ENCODE measurements at regions not wholly inside any gene's neighbourhood (a gene's known extent, or its start where the extent isn't known, plus 50 kb on each side); places are given as distances from the start of the nearest gene placed in this dataset.

DNA sequence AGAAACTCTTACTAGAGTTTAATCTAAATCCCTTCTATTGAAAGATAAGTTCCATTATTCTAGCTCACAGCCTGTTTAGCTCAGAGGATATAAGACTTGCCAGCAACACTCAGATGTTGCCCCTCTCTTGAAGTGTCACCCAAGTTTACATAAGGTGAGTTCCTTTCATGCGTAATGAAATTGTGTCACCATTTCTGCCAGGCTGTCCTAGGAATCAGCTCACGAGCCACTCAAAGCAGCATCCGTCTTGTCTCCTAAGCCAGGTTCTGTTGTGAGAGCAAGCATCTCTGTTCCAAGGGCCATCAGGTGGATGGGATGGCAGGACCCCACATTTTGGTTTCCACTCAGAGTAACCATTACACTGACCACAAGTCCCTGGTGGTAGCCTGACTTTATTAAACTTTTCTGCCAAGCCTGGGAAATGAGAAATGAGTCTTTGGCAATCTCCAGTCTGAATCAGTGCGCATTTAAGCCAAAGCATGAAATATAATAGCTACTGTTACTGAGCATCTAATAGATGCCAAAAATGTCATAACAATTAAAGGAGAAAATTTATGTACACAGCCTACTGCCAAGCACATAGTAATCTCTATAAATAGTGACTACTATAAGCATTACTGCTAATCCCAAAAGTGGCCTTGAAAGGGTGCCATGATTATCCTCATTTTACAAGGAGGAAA is 179.6 kb upstream of the MIR17HG start:
- no peaks in the 10 kb centered on the region for H3K36me3 ChIP-seq
- no peaks in the 10 kb centered on the region for H3K27me3 ChIP-seq (ENCODE audit: low read depth)
- TF ChIP-seq, protein P1, sequence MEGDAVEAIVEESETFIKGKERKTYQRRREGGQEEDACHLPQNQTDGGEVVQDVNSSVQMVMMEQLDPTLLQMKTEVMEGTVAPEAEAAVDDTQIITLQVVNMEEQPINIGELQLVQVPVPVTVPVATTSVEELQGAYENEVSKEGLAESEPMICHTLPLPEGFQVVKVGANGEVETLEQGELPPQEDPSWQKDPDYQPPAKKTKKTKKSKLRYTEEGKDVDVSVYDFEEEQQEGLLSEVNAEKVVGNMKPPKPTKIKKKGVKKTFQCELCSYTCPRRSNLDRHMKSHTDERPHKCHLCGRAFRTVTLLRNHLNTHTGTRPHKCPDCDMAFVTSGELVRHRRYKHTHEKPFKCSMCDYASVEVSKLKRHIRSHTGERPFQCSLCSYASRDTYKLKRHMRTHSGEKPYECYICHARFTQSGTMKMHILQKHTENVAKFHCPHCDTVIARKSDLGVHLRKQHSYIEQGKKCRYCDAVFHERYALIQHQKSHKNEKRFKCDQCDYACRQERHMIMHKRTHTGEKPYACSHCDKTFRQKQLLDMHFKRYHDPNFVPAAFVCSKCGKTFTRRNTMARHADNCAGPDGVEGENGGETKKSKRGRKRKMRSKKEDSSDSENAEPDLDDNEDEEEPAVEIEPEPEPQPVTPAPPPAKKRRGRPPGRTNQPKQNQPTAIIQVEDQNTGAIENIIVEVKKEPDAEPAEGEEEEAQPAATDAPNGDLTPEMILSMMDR (IDR thresholded peaks at IDR 0.05), result no peak
- ATAC-seq (no peak), DNase-seq (no peak)
- no peaks in the 10 kb centered on the region for H3K9me3 ChIP-seq
- no peak overlapping the region for H3K4me3 ChIP-seq
- intact Hi-C loops (cut with DNase I), result no loop called here
- H3K27ac ChIP-seq, result no peak overlapping the region
- no peaks in the 10 kb centered on the region for H3K4me1 ChIP-seq

DNA sequence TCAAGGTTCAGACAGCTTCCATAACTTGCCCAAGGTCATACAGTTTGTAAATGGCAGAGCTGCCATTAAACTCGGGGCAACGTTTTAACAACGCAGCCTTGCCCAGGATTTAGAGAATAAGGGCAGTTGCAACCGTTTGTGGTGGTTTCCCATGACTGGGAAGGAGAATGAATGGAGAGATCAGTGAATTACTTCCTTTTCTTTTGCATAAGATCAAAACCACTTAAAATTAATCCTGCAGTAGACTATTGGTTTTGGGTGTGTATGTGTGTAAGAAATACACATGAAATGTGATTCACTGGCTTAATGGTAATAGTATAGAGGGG is 179.1 kb upstream of the MIR17HG start:
- no peak for ATAC-seq
- intact Hi-C loops (cut with DNase I), result no loop called here
- H3K4me3 ChIP-seq, result no peak overlapping the region

DNA sequence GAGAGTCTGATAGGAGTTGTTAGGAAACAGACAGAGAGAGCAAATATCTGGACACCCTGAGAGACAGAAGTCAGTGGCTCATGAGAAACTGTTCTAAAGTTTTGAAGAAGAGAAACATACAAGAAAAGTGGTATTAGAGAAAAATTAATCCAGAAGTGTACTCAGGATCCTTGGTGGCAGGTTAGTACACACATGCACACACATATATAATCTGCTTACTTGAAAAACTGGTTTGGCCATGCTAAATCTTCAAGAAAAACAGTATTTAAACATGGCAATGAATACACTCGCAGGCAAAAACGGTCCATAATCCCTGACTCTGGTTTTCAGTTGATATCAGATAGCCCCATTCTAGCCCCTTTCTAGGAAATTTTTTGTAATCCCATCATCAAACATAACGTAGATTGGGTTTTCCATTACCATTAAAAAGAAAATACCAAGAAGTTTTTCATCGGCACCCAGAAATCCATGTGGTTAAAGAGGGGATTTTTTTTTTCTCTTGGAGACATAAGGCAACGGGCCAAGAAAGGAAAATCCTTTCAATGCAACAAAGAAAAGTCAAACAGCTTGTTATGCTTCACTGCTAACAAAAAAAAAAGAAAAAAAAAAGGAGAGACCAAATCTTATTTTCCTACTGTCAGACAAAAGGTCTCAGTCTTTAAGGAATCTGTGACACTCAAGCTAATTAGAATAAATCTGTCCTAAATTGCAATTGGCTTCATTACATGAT is 178.0 kb upstream of the MIR17HG start:
- ATAC-seq (no peak), DNase-seq (no peak)
- Histone ChIP-seq H3K27me3 (ENCODE audit: low read depth) (peaks cover 6% of the 10 kb centered on the region), H3K36me3 (no peaks in the 10 kb centered on the region), H3K4me3 (no peak overlapping the region), H3K9me3 (no peaks in the 10 kb centered on the region), H3K27ac (no peak overlapping the region), H3K4me1 (no peaks in the 10 kb centered on the region)
- intact Hi-C loops (cut with DNase I), result no loop called here
- TF ChIP-seq, protein P1 (IDR thresholded peaks at IDR 0.05), result no peak

More for the DNA sequence above, 179.1 kb upstream of the MIR17HG start:
- Histone ChIP-seq H3K9me3 (no peaks in the 10 kb centered on the region), H3K27me3 (ENCODE audit: low read depth) (no peaks in the 10 kb centered on the region), H3K27ac (no peak overlapping the region), H3K4me1 (no peaks in the 10 kb centered on the region), H3K36me3 (no peaks in the 10 kb centered on the region)
- TF ChIP-seq, protein P1 (IDR thresholded peaks at IDR 0.05), result no peak
- DNase-seq, result no peak

DNA sequence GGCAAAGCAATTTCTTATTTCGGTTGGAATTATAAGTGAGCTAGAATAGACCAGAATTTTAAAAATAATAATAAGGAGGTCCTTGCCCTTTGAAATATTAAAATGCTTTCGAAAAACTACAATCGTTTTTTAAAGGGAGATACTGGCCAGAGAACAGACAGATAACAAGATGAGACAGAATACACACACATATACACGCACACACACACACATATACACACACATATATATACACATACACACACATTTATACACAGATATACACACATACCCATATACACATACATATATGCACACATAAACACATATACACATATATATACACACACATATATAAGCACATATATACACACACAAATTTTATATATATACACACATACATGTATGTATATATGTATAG is 175.3 kb upstream of the MIR17HG start:
- DNase-seq (no peak), ATAC-seq (no peak)
- no peaks in the 10 kb centered on the region for H3K4me1 ChIP-seq
- TF ChIP-seq, protein P1 (IDR thresholded peaks at IDR 0.05), result no peak
- H3K36me3 ChIP-seq, result no peaks in the 10 kb centered on the region
- no peaks in the 10 kb centered on the region for H3K9me3 ChIP-seq
- H3K4me3 ChIP-seq, result no peak overlapping the region
- intact Hi-C loops (cut with DNase I), result no loop called here
- peaks cover 16% of the 10 kb centered on the region for H3K27me3 ChIP-seq (ENCODE audit: low read depth)
- no peak overlapping the region for H3K27ac ChIP-seq

DNA sequence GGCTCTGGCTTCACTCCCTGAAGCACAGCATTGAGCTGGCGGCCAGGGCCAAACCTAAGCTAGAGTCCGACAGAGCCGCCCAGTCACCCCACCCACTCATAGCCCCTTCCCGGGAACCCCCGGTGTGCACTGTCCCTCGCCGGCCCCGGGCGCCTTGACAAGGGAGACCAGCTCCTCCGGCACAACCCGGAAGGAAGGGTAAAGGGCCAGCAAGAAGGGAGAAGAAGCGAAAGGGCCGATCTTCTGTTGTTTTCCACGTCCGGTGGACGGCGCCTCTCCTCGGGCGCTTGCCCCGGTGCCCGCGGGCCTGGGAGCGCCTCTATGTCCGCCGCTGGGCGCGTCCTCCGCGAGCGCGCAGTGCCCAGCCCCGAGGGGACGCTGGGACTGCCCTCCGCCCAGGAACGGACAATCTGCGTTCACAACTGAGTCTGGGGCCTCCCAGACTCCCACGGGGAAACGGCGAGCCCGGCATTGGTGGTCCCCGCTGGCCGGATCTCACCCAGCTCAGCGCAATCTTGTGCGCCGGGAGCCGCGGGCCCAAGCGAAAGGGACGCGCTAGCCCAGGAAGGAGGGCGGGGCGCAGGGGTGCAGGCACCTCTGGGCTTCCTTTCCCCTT is 172.5 kb upstream of the MIR17HG start:
- H3K4me3 ChIP-seq, result peak overlapping the region; percentile 47
- intact Hi-C loops (cut with DNase I), result no loop called here
- ATAC-seq (peak; percentile 26 to 49), DNase-seq (peak; percentile 33)
- TF ChIP-seq, protein P1 (IDR thresholded peaks at IDR 0.05), result no peak
- H3K27ac ChIP-seq, result no peak overlapping the region
- no peaks in the 10 kb centered on the region for H3K36me3 ChIP-seq
- no peaks in the 10 kb centered on the region for H3K4me1 ChIP-seq
- H3K27me3 ChIP-seq (ENCODE audit: low read depth), result peaks cover 16% of the 10 kb centered on the region
- no peaks in the 10 kb centered on the region for H3K9me3 ChIP-seq

All from lower lobe of right lung (tissue), 2 donors.